ENCODE measurements at regions not wholly inside any gene's neighbourhood (a gene's known extent, or its start where the extent isn't known, plus 50 kb on each side); places are given as distances from the start of the nearest gene placed in this dataset.

DNA sequence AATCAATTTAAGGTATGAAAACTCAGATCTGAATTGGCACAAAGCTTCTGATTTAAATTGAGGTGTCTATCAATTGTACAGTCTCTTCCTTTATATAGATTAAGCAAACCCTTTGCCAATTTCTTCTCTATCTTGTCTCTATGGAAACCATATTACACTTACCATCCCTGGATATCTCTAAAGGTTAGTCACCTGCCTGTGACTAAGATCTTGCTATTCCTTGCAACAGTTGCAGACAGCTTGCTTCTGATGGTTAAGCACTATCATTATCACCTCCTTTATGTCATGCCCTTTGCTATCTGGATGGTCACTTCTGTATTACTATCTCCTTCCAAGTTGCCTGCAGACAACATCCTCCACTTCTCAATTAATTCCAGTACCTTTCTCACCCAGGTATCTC lies 998.6 kb upstream of the B3GALT2 start:
- Histone ChIP-seq H3K9me1 (replicated peaks; ENCODE audit: control insufficient read depth, extremely low read depth, insufficient read depth, low read length) (no peaks in the 10 kb centered on the region), H3K36me3 (ENCODE audit: control insufficient read depth in 2 of 2, extremely low read depth in 1 of 2, insufficient read depth in 2 of 2, low read length in 2 of 2) (no peaks in the 10 kb centered on the region), H3K4me1 (ENCODE audit: control insufficient read depth, extremely low read depth, insufficient read depth, low read length) (no peaks in the 10 kb centered on the region), H3K9me3 (replicated peaks; ENCODE audit: control insufficient read depth, insufficient read depth, low read length) (no peaks in the 10 kb centered on the region), H3K79me2 (ENCODE audit: control insufficient read depth, insufficient read depth, low read length) (no peaks in the 10 kb centered on the region), H3K9ac (replicated peaks; ENCODE audit: extremely low read depth, insufficient read depth, low read length) (no peak overlapping the region), H2AFZ (ENCODE audit: low read depth, low read length) (no peak overlapping the region), H3K27me3 (ENCODE audit: control insufficient read depth in 2 of 2, insufficient read depth in 2 of 2, low read length in 2 of 2) (no peaks in the 10 kb centered on the region), H3K4me2 (ENCODE audit: insufficient read depth, low read length) (no peak overlapping the region), H3K27ac (ENCODE audit: insufficient read depth, low read depth, low read length) (no peak overlapping the region), H3K4me3 (replicated peaks in 1 of 3; ENCODE audit: insufficient read depth in 1 of 3, low read depth in 1 of 3, low read length in 3 of 3) (no peak overlapping the region), H4K20me1 (replicated peaks; ENCODE audit: control insufficient read depth, extremely low read depth, insufficient read depth, low read length) (no peaks in the 10 kb centered on the region)
- POLR2A ChIA-PET = no interaction called here
- intact Hi-C loops (cut with micrococcal nuclease) (no loop called here), dilution Hi-C loops (cut with MboI; ENCODE audit: extremely low pct_ligation_motif_present, low sequenced_read_pairs) (no loop called here)
- BruUV-seq (replicated peaks) = no TSS peak
- no peak for FAIRE-seq
- TF ChIP-seq POLR2A (IDR thresholded peaks at IDR 0.05; ENCODE audit: low read depth, low read length) (no peak), EZH2 (IDR thresholded peaks at IDR 0.05; ENCODE audit: borderline replicate concordance, low read depth, low read length, severe bottlenecking) (no peak), FOS (IDR thresholded peaks at IDR 0.05; ENCODE audit: borderline replicate concordance, insufficient read depth, low read length) (no peak), POLR2AphosphoS5 (IDR thresholded peaks at IDR 0.05; ENCODE audit: insufficient read depth, low read depth, low read length) (no peak), MYC (IDR thresholded peaks at IDR 0.05; ENCODE audit: low read depth, low read length) (no peak), CTCF (IDR thresholded peaks at IDR 0.05; ENCODE audit: extremely low read depth in 1 of 2, insufficient read depth in 1 of 2, low read depth in 1 of 2, low read length in 2 of 2) (no peak), JUN (IDR thresholded peaks at IDR 0.05; ENCODE audit: borderline replicate concordance, insufficient read depth, insufficient read length, low read depth) (no peak), GATA2 (IDR thresholded peaks at IDR 0.05; ENCODE audit: insufficient read depth, insufficient read length, low read depth, low read length) (no peak)
- TF ChIP-seq, protein P1, sequence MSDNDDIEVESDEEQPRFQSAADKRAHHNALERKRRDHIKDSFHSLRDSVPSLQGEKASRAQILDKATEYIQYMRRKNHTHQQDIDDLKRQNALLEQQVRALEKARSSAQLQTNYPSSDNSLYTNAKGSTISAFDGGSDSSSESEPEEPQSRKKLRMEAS (IDR thresholded peaks at IDR 0.05; ENCODE audit: insufficient read depth, insufficient read length) = no peak
- no peak for DNase-seq (ENCODE audit: low read depth, low spot score)
- CTCF ChIA-PET = no interaction called here
